Karpas-422 (cell line): ENCODE measurements at regions not wholly inside any gene's neighbourhood (a gene's known extent, or its start where the extent isn't known, plus 50 kb on each side); places are given as distances from the start of the nearest gene placed in this dataset.

Source experiments
- DNase-seq: peaks from one replicate; pipeline ENCODE4 v3.0.0-alpha.2; 2015
- H2AFZ ChIP-seq: fragments of 200-600 bp; sonication (generic); 2 replicates; pipeline ENCODE4 v1.6.1; 2014; ENCODE audit warnings: antibody characterized with exemption, low read length, mixed read lengths
- H3K27ac ChIP-seq: fragments of 200-600 bp; sonication (generic); 2 replicates; pipeline ENCODE4 v1.5.1; 2014; ENCODE audit warnings: mild to moderate bottlenecking, low read length, moderate library complexity
- H3K27me3 ChIP-seq: fragments of 200-600 bp; sonication (generic); 2 replicates; pipeline ENCODE4 v1.6.1; 2014; ENCODE audit warnings: low read length, mixed read lengths
- H3K36me3 ChIP-seq: fragments of 200-600 bp; sonication (generic); 2 replicates; pipeline ENCODE4 v1.6.1; 2014; ENCODE audit warnings: low read length, mixed read lengths; ENCODE audit not compliant: insufficient read depth
- H3K4me1 ChIP-seq: fragments of 200-600 bp; sonication (generic); 2 replicates; pipeline ENCODE4 v1.6.1; 2014; ENCODE audit warnings: mild to moderate bottlenecking, low read length, mixed read lengths
- H3K4me2 ChIP-seq: fragments of 200-600 bp; sonication (generic); 2 replicates; pipeline ENCODE4 v1.6.1; 2014; ENCODE audit warnings: low read length, low read depth, mild to moderate bottlenecking; ENCODE audit not compliant: poor library complexity, severe bottlenecking
- H3K4me3 ChIP-seq: fragments of 200-600 bp; sonication (generic); 2 replicates; pipeline ENCODE4 v1.5.1; 2014; ENCODE audit warnings: mild to moderate bottlenecking, antibody characterized with exemption, low read length, mixed read lengths
- H3K79me2 ChIP-seq: fragments of 200-600 bp; sonication (generic); 2 replicates; pipeline ENCODE4 v1.6.1; 2014; ENCODE audit warnings: mild to moderate bottlenecking, low read length, mixed read lengths
- H3K9ac ChIP-seq: fragments of 200-600 bp; sonication (generic); 2 replicates; pipeline ENCODE4 v1.6.0; 2014; ENCODE audit warnings: low read length
- H3K9me2 ChIP-seq: fragments of 200-600 bp; sonication (generic), shearing (Covaris generic); replicated peaks from 2 replicates; pipeline ENCODE4 v1.6.0; 2014; ENCODE audit warnings: mild to moderate bottlenecking, low read length, moderate library complexity; ENCODE audit not compliant: insufficient read depth
- H3K9me3 ChIP-seq: fragments of 300-700, 200-600 bp; sonication (generic); 2 replicates; pipeline ENCODE4 v1.6.1; 2014; ENCODE audit warnings: low read length, mixed read lengths
- H4K20me1 ChIP-seq: fragments of 200-600 bp; sonication (generic); 2 replicates; pipeline ENCODE4 v1.6.1; 2014; ENCODE audit warnings: mild to moderate bottlenecking, antibody characterized with exemption, low read length, low read depth; ENCODE audit not compliant: insufficient read depth

GRCh38 chr14:88947646-88948598 is 123.5 kb downstream of the TTC8 start:
- no peaks in the 10 kb centered on the region for H3K36me3 ChIP-seq
- H3K9me2 ChIP-seq: no peaks in the 10 kb centered on the region
- no peak overlapping the region for H3K9ac ChIP-seq

GRCh38 chr14:88950069-88950468 is 125.6 kb downstream of the TTC8 start:
- no peak for DNase-seq
- Histone ChIP-seq H3K4me2 (no peak overlapping the region), H3K9me3 (peaks cover 7% of the 10 kb centered on the region; the same call in 1 of the 2 replicates), H3K4me3 (no peak overlapping the region), H4K20me1 (no peaks in the 10 kb centered on the region), H3K9me2 (no peaks in the 10 kb centered on the region), H3K27me3 (no peaks in the 10 kb centered on the region; the same call in 1 of the 2 replicates), H3K36me3 (no peaks in the 10 kb centered on the region), H3K4me1 (no peaks in the 10 kb centered on the region), H2AFZ (no peak overlapping the region), H3K9ac (no peak overlapping the region), H3K27ac (no peak overlapping the region), H3K79me2 (no peaks in the 10 kb centered on the region)

More at GRCh38 chr14:88947646-88948598, 123.5 kb downstream of the TTC8 start:
- Histone ChIP-seq H3K79me2 (no peaks in the 10 kb centered on the region), H3K4me2 (no peak overlapping the region), H3K27me3 (no peaks in the 10 kb centered on the region; the same call in 1 of the 2 replicates), H3K27ac (no peak overlapping the region), H2AFZ (no peak overlapping the region), H4K20me1 (no peaks in the 10 kb centered on the region), H3K4me3 (no peak overlapping the region), H3K4me1 (no peaks in the 10 kb centered on the region), H3K9me3 (peaks cover 7% of the 10 kb centered on the region; the same call in 1 of the 2 replicates)
- DNase-seq: no peak

GRCh38 chr14:88951370-88951769 is 126.9 kb downstream of the TTC8 start:
- H3K27ac ChIP-seq: no peak overlapping the region
- H3K9me2 ChIP-seq: no peaks in the 10 kb centered on the region
- H3K27me3 ChIP-seq: no peaks in the 10 kb centered on the region; the same call in 1 of the 2 replicates
- no peak overlapping the region for H3K4me2 ChIP-seq
- no peak overlapping the region for H3K9ac ChIP-seq
- H3K9me3 ChIP-seq: peaks cover 7% of the 10 kb centered on the region; the same call in 1 of the 2 replicates
- H2AFZ ChIP-seq: no peak overlapping the region
- DNase-seq: no peak
- no peak overlapping the region for H3K4me3 ChIP-seq
- no peaks in the 10 kb centered on the region for H3K4me1 ChIP-seq
- H3K36me3 ChIP-seq: no peaks in the 10 kb centered on the region
- H4K20me1 ChIP-seq: no peaks in the 10 kb centered on the region
- H3K79me2 ChIP-seq: no peaks in the 10 kb centered on the region

GRCh38 chr14:88952901-88953300 is 128.4 kb downstream of the TTC8 start:
- no peak overlapping the region for H2AFZ ChIP-seq
- peaks cover 7% of the 10 kb centered on the region; the same call in 1 of the 2 replicates for H3K9me3 ChIP-seq
- H3K4me2 ChIP-seq: no peak overlapping the region
- H3K4me3 ChIP-seq: no peak overlapping the region
- H3K79me2 ChIP-seq: no peaks in the 10 kb centered on the region
- H4K20me1 ChIP-seq: no peaks in the 10 kb centered on the region
- no peaks in the 10 kb centered on the region for H3K4me1 ChIP-seq
- no peak overlapping the region for H3K9ac ChIP-seq
- H3K9me2 ChIP-seq: no peaks in the 10 kb centered on the region
- H3K27me3 ChIP-seq: no peaks in the 10 kb centered on the region; the same call in 1 of the 2 replicates
- DNase-seq: no peak
- H3K36me3 ChIP-seq: no peaks in the 10 kb centered on the region
- no peak overlapping the region for H3K27ac ChIP-seq

- no peaks in the 10 kb centered on the region for H3K36me3 ChIP-seq
- no peaks in the 10 kb centered on the region for H3K79me2 ChIP-seq
- no peak overlapping the region for H2AFZ ChIP-seq
- H3K4me1 ChIP-seq: no peaks in the 10 kb centered on the region
- H4K20me1 ChIP-seq: no peaks in the 10 kb centered on the region
- no peak overlapping the region for H3K27ac ChIP-seq
- H3K9ac ChIP-seq: no peak overlapping the region
- no peaks in the 10 kb centered on the region; the same call in 1 of the 2 replicates for H3K27me3 ChIP-seq
- no peak for DNase-seq
- peaks cover 7% of the 10 kb centered on the region; the same call in 1 of the 2 replicates for H3K9me3 ChIP-seq
- no peak overlapping the region for H3K4me3 ChIP-seq
- no peak overlapping the region for H3K4me2 ChIP-seq
- H3K9me2 ChIP-seq: no peaks in the 10 kb centered on the region
These were observed 131.0 kb downstream of the TTC8 start for GRCh38 chr14:88955455-88955854.

- no peaks in the 10 kb centered on the region for H3K4me1 ChIP-seq
- no peak overlapping the region for H3K9ac ChIP-seq
- H3K9me2 ChIP-seq: no peaks in the 10 kb centered on the region
- H3K27ac ChIP-seq: no peak overlapping the region
- H3K79me2 ChIP-seq: no peaks in the 10 kb centered on the region
- no peak overlapping the region for H3K4me2 ChIP-seq
- DNase-seq: no peak
- no peak overlapping the region for H3K4me3 ChIP-seq
- no peaks in the 10 kb centered on the region for H4K20me1 ChIP-seq
- no peak overlapping the region for H2AFZ ChIP-seq
- no peaks in the 10 kb centered on the region for H3K27me3 ChIP-seq
- no peaks in the 10 kb centered on the region for H3K36me3 ChIP-seq
- no peaks in the 10 kb centered on the region for H3K9me3 ChIP-seq
These were observed 136.0 kb downstream of the TTC8 start for GRCh38 chr14:88960496-88960895.

GRCh38 chr14:88961214-88961613 is 136.8 kb downstream of the TTC8 start:
- no peaks in the 10 kb centered on the region for H3K36me3 ChIP-seq

GRCh38 chr14:88962356-88962755 is 137.9 kb downstream of the TTC8 start:
- no peaks in the 10 kb centered on the region for H3K36me3 ChIP-seq
- H3K9me2 ChIP-seq: no peaks in the 10 kb centered on the region
- no peaks in the 10 kb centered on the region for H3K9me3 ChIP-seq
- no peak overlapping the region for H3K4me3 ChIP-seq
- no peak overlapping the region for H2AFZ ChIP-seq
- H3K9ac ChIP-seq: no peak overlapping the region
- no peak overlapping the region for H3K27ac ChIP-seq
- no peak overlapping the region for H3K4me2 ChIP-seq
- H4K20me1 ChIP-seq: no peaks in the 10 kb centered on the region
- no peaks in the 10 kb centered on the region for H3K4me1 ChIP-seq
- no peaks in the 10 kb centered on the region for H3K79me2 ChIP-seq
- no peak for DNase-seq
- no peaks in the 10 kb centered on the region for H3K27me3 ChIP-seq

More at GRCh38 chr14:88961214-88961613, 136.8 kb downstream of the TTC8 start:
- Histone ChIP-seq H3K4me2 (no peak overlapping the region), H3K9me2 (no peaks in the 10 kb centered on the region), H3K27me3 (no peaks in the 10 kb centered on the region), H4K20me1 (no peaks in the 10 kb centered on the region), H3K9ac (no peak overlapping the region), H3K27ac (no peak overlapping the region), H3K9me3 (no peaks in the 10 kb centered on the region), H2AFZ (no peak overlapping the region), H3K4me3 (no peak overlapping the region), H3K79me2 (no peaks in the 10 kb centered on the region), H3K4me1 (no peaks in the 10 kb centered on the region)
- no peak for DNase-seq
